Upper lobe of left lung (tissue), 6 donors: ENCODE measurements at regions not wholly inside any gene's neighbourhood (a gene's known extent, or its start where the extent isn't known, plus 50 kb on each side); places are given as distances from the start of the nearest gene placed in this dataset.

ENCODE experiments used
- ATAC-seq, 2 donors: fragments of 200-7000 bp; cut with Tn5 transposase; one replicate each; pipeline ENCODE4 v1.9.1; 2022; ENCODE audit warnings: mild to moderate bottlenecking in 2 of 2, moderate library complexity in 2 of 2; ENCODE audit not compliant: low FRiP score in 2 of 2
- DNase-seq, 2 donors: peaks; one replicate each; pipeline ENCODE4 v3.0.0-alpha.2; 2019 to 2020
- H3K27ac ChIP-seq, 4 donors: fragments of 200-600 bp; sonication (generic); one replicate each; pipeline ENCODE4 v1.5.1; 2016 to 2019
- H3K27me3 ChIP-seq, 4 donors: fragments of 200-600 bp; sonication (generic); one replicate each; pipeline ENCODE4 v1.5.1; 2017 to 2019
- H3K36me3 ChIP-seq, 4 donors: fragments of 200-600 bp; sonication (generic); one replicate each; pipeline ENCODE4 v1.5.1; 2016 to 2019
- H3K4me1 ChIP-seq, 4 donors: fragments of 200-600 bp; sonication (generic); one replicate each; pipeline ENCODE4 v1.5.1; 2018 to 2019
- H3K4me3 ChIP-seq, 4 donors: fragments of 200-600 bp; sonication (generic); one replicate each; pipeline ENCODE4 v1.5.1; 2017 to 2019; ENCODE audit warnings: mild to moderate bottlenecking in 2 of 4, moderate library complexity in 1 of 4
- H3K9me3 ChIP-seq, 4 donors: fragments of 200-600 bp; sonication (generic); one replicate each; pipeline ENCODE4 v1.5.1; 2018 to 2019
- EP300 ChIP-seq, 4 donors: sonication (generic); formaldehyde crosslinking; IDR thresholded peaks; one replicate each; pipeline ENCODE4 v1.5.1; 2017; ENCODE audit warnings: antibody characterized with exemption in 4 of 4, control low read depth in 2 of 4
- POLR2A ChIP-seq, 4 donors: fragments of 450-650 bp; IDR thresholded peaks; one replicate each; pipeline ENCODE4 v1.5.1; 2016 to 2017; ENCODE audit warnings: antibody characterized with exemption in 4 of 4, mild to moderate bottlenecking in 2 of 4
- POLR2AphosphoS5 ChIP-seq, 2 donors: sonication (generic); formaldehyde crosslinking; IDR thresholded peaks; one replicate each; pipeline ENCODE4 v1.5.1; 2017; ENCODE audit warnings: antibody characterized with exemption in 2 of 2
- WGBS, 2 donors: methylation state at CpG; one replicate each; pipeline ENCODE4 v1.1.5; 2017 to 2018; 5-methylcytosine and 5-hydroxymethylcytosine counted together
- TF ChIP-seq, protein P1 (sequence below), 6 experiments: fragments of 450-650 bp in 4 of 6; fragments of 200-600 bp in 2 of 6; sonication (generic) in 2 of 6; IDR thresholded peaks; one replicate each; pipeline ENCODE4 v1.5.1; 2016 to 2019; ENCODE audit warnings: antibody characterized with exemption in 6 of 6
- donor health status: DM: no; HTN: no; CAD: no; lungs with moderate emphysema.
- donor health status: DM: no; HTN: yes; CAD: no; lungs with severe emphysema.

DNA sequence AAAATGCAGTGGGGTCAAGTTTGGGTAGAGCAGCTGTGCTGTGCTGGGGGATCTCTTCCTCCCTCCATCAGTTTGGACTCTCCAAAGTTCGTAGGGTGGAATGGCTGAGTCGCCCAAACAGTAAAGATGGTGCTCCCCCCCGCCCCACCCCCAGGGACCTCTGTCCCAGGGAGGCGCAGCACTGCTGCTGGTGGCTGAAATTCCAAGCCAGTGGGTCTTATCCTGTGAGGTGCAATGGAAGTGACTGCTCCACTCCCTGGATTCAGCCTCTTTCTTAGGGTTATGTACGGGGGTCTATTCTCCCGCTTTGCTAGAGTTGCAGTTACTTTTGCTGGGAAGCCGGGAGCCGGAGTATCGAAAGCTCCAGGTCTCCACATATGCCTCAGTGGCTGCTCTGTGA lies 97.5 kb upstream of the CTAGE1 start:
- H3K9me3 ChIP-seq, result no peaks in the 10 kb centered on the region
- no peak for TF ChIP-seq POLR2A (IDR thresholded peaks at IDR 0.05)
- TF ChIP-seq EP300 (IDR thresholded peaks at IDR 0.05), result no peak
- no peak for TF ChIP-seq POLR2AphosphoS5 (IDR thresholded peaks at IDR 0.05)
- TF ChIP-seq, protein P1, sequence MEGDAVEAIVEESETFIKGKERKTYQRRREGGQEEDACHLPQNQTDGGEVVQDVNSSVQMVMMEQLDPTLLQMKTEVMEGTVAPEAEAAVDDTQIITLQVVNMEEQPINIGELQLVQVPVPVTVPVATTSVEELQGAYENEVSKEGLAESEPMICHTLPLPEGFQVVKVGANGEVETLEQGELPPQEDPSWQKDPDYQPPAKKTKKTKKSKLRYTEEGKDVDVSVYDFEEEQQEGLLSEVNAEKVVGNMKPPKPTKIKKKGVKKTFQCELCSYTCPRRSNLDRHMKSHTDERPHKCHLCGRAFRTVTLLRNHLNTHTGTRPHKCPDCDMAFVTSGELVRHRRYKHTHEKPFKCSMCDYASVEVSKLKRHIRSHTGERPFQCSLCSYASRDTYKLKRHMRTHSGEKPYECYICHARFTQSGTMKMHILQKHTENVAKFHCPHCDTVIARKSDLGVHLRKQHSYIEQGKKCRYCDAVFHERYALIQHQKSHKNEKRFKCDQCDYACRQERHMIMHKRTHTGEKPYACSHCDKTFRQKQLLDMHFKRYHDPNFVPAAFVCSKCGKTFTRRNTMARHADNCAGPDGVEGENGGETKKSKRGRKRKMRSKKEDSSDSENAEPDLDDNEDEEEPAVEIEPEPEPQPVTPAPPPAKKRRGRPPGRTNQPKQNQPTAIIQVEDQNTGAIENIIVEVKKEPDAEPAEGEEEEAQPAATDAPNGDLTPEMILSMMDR (IDR thresholded peaks at IDR 0.05), result no peak
- 90 to 99% methylated on average over 8 of the region's 9 CpGs for WGBS, 2 donors
- H3K36me3 ChIP-seq, result no peaks in the 10 kb centered on the region
- no peak overlapping the region for H3K27ac ChIP-seq
- DNase-seq (no peak), ATAC-seq (no peak)
- H3K4me1 ChIP-seq, result no peaks in the 10 kb centered on the region
- H3K27me3 ChIP-seq, result no peaks in the 10 kb centered on the region
- H3K4me3 ChIP-seq, result no peak overlapping the region

DNA sequence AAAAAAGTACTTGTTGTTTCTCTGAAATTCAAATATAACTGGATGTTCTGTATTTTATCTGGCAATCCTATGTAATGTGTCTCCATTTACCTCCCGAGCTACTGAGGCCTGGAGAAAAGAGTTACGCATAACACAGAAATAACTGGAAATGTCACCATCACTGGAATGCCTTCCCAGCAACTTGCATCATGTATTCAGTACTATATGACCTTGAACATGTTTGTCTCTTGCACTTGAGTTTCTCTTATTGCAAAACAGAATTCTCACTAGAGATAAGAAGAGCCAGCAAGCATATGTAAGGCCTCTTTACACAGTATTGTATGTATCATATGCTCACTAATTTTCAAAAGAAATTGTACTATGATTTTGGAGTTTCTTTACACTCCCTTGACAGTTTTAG lies 99.6 kb upstream of the CTAGE1 start:
- H3K27me3 ChIP-seq, result no peaks in the 10 kb centered on the region
- 64 to 75% methylated on average over 2 of the region's 2 CpGs for WGBS, 2 donors
- H3K4me3 ChIP-seq, result no peak overlapping the region
- peak in 1 of 2 donors; percentile 78 for TF ChIP-seq POLR2AphosphoS5 (IDR thresholded peaks at IDR 0.05)
- TF ChIP-seq, protein P1 (IDR thresholded peaks at IDR 0.05), result no peak
- TF ChIP-seq EP300 (IDR thresholded peaks at IDR 0.05), result peak in 2 of 4 donors; percentile 28 to 57
- no peak for TF ChIP-seq POLR2A (IDR thresholded peaks at IDR 0.05)
- H3K9me3 ChIP-seq, result no peaks in the 10 kb centered on the region
- DNase-seq (no peak), ATAC-seq (no peak)
- H3K27ac ChIP-seq, result no peak overlapping the region
- no peaks in the 10 kb centered on the region for H3K4me1 ChIP-seq
- H3K36me3 ChIP-seq, result no peaks in the 10 kb centered on the region

DNA sequence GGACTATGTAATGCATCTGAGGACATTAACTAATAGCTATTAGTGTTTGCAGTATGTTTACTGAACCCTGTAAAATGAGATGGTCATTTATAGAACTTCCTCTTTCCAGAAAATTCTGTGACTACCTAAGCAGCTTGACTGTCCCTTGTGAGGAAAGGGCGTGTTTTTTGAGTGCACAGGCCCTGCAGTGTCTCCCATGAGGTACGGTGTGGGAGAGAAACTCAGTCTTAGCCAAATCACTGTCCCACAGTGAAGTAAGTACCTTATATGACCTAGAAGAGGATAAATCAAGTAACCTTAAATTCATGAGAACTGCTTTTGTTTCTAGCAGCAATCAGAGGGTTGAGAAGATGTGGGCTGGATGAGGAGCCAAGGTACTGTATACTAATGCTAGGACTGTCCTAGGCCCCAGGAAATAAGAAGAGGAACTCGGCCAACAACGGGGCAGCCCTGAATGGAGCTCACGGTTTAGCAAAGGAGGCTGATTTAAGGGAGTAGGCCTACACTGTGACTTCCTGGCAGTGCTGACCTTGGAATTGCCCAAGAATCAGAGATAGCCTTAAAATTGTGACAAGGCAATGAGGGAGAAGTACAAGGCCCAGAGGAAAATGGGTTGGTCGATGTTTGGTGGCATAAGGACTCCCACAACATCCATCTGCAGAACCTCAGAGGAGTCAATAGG lies 103.5 kb upstream of the CTAGE1 start:
- DNase-seq (no peak), ATAC-seq (no peak)
- no peaks in the 10 kb centered on the region for H3K27me3 ChIP-seq
- H3K4me3 ChIP-seq, result no peak overlapping the region
- H3K9me3 ChIP-seq, result no peaks in the 10 kb centered on the region
- no peaks in the 10 kb centered on the region for H3K4me1 ChIP-seq
- H3K27ac ChIP-seq, result no peak overlapping the region
- no peak for TF ChIP-seq POLR2A (IDR thresholded peaks at IDR 0.05)
- TF ChIP-seq POLR2AphosphoS5 (IDR thresholded peaks at IDR 0.05), result no peak
- TF ChIP-seq EP300 (IDR thresholded peaks at IDR 0.05), result no peak
- TF ChIP-seq, protein P1 (IDR thresholded peaks at IDR 0.05), result no peak
- no peaks in the 10 kb centered on the region for H3K36me3 ChIP-seq
- 57 to 60% methylated on average over 6 of the region's 6 CpGs for WGBS, 2 donors

DNA sequence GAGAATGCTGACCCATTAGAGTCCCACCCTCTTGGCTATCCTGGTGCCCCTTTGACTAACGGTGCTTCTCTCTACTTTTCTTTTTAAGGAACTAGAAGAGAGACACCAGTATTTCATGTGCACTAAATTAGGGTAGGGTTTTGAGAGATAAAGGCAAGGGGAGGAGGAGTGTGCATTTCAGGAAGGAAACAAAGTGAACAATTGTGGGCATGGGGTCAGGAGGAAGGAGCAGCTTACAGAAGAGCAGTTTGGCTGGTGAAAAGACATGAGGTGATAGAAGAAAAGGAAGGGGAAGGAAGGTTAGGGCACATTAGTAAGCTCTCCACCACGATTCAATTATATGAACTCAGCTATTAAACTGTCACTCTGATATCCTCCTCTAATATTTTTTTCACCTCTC lies 105.8 kb upstream of the CTAGE1 start:
- 38 to 45% methylated on average over 2 of the region's 2 CpGs for WGBS, 2 donors
- H3K27me3 ChIP-seq, result no peaks in the 10 kb centered on the region
- DNase-seq (no peak), ATAC-seq (no peak)
- no peaks in the 10 kb centered on the region for H3K36me3 ChIP-seq
- TF ChIP-seq POLR2A (IDR thresholded peaks at IDR 0.05), result no peak
- no peak for TF ChIP-seq POLR2AphosphoS5 (IDR thresholded peaks at IDR 0.05)
- TF ChIP-seq, protein P1 (IDR thresholded peaks at IDR 0.05), result no peak
- no peak for TF ChIP-seq EP300 (IDR thresholded peaks at IDR 0.05)
- no peaks in the 10 kb centered on the region for H3K4me1 ChIP-seq
- H3K9me3 ChIP-seq, result no peaks in the 10 kb centered on the region
- no peak overlapping the region for H3K4me3 ChIP-seq
- no peak overlapping the region for H3K27ac ChIP-seq

DNA sequence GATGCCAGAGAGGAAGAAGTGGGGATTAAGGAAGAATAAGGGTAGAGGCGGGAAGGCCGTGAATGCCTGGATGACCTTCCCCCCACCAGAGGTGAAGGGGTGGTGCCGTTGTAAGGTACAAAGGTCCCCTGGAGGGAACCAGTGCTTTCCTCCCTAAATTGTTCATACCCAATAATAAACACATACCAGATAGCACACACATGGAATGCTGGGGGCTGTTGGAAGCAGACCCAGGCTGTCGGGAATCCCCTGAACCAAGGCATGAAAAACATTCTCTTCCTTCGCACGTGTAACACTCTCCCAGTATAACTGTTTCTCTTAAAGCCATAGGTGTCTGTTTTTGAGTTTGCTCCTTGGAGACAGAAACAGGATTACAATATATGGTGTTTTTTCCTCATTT lies 107.1 kb upstream of the CTAGE1 start:
- 60 to 61% methylated on average over 6 of the region's 6 CpGs for WGBS, 2 donors
- TF ChIP-seq EP300 (IDR thresholded peaks at IDR 0.05), result no peak
- no peaks in the 10 kb centered on the region for H3K9me3 ChIP-seq
- ATAC-seq (no peak), DNase-seq (no peak)
- no peaks in the 10 kb centered on the region for H3K36me3 ChIP-seq
- no peak overlapping the region for H3K27ac ChIP-seq
- no peaks in the 10 kb centered on the region for H3K4me1 ChIP-seq
- H3K27me3 ChIP-seq, result no peaks in the 10 kb centered on the region
- no peak overlapping the region for H3K4me3 ChIP-seq
